Stimulated activated naive CD8-positive, alpha-beta T cell treated with anti-CD3 and anti-CD28 coated beads, Interleukin-15, amount 100 ng/mL, for 72 hours (primary cell): ENCODE measurements at regions not wholly inside any gene's neighbourhood (a gene's known extent, or its start where the extent isn't known, plus 50 kb on each side); places are given as distances from the start of the nearest gene placed in this dataset.
A peak's percentile ranks its signal among the peaks of the same experiment; 100 is the strongest.

Experiments used
- ATAC-seq: fragments of 150-1000 bp; cut with Tn5 transposase; 2 replicates; pipeline ENCODE4 v1.10.0; 2021; ENCODE audit warnings: mild to moderate bottlenecking, moderate library complexity
- DNase-seq, 2 donors: peaks; one replicate each; pipeline ENCODE4 v3.0.0; 2021 to 2022
- H3K27ac Mint-ChIP-seq, 2 donors: one replicate each; pipeline ENCODE4 v1.8.0; 2022; ENCODE audit warnings: mild to moderate bottlenecking in 2 of 2, mixed read lengths in 2 of 2, moderate library complexity in 2 of 2
- H3K27me3 Mint-ChIP-seq: one replicate; pipeline ENCODE4 v1.8.0; 2022; ENCODE audit warnings: mixed read lengths
- H3K4me1 Mint-ChIP-seq: one replicate; pipeline ENCODE4 v1.8.0; 2022; ENCODE audit warnings: mild to moderate bottlenecking, mixed read lengths
- H3K4me3 Mint-ChIP-seq, 2 donors: one replicate each; pipeline ENCODE4 v1.8.0; 2022; ENCODE audit warnings: mild to moderate bottlenecking in 2 of 2, mixed read lengths in 2 of 2, moderate library complexity in 1 of 2
- H3K9me3 Mint-ChIP-seq, 2 donors: one replicate each; pipeline ENCODE4 v1.8.0; 2022; ENCODE audit warnings: mixed read lengths in 2 of 2

DNA sequence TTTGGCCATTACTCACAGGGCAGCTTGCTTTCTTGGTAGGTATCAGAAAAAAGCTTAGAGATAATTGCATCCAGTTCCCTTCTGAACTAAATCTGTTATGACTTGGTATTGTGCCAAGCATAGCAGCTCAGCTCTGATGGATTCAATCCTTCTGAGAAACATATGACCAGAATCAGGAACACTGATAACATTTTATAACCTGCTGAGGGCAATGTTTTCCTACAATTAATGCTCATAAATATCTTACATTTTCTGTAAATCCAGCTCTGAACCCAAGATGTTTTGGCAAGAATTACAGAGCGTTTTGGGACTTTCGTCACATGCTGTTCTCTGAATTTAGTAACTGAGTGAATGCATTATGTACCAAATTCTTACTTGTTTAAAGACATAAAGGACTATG lies 167.8 kb downstream of the KIF20B start:
- H3K4me3 Mint-ChIP-seq, result no peak overlapping the region
- no peaks in the 10 kb centered on the region for H3K9me3 Mint-ChIP-seq
- H3K27me3 Mint-ChIP-seq, result peaks cover 19% of the 10 kb centered on the region
- no peaks in the 10 kb centered on the region for H3K4me1 Mint-ChIP-seq
- no peak for ATAC-seq
- H3K27ac Mint-ChIP-seq, result no peak overlapping the region
- DNase-seq, result no peak

DNA sequence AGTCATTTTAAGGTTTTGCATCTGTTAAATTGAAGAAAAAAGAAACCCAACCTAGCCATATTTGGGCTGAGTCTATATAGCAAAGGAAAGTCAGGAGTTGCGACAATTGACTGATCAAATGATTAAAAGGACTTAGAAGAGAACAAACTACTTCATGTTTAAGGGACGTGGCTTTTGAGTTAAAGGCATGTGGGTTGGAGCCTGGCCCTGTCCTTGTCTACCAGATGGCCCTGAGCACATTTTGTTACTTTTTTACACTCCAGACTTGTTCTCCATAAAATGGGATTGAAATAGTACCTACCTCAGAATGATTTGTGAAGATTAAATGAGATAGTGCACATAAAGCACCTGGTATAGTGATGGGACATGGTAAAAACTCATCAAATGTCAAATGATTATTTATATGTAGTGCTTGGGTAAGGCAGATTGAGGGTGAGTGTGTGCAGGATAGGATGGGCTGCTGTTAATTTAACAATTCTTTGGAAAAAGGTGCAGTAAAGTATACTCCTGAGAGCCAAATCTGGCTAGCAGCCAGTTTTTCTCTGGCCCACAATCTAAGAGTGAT lies 168.3 kb downstream of the KIF20B start:
- Mint-ChIP-seq H3K4me1 (no peaks in the 10 kb centered on the region), H3K27me3 (peaks cover 21% of the 10 kb centered on the region), H3K4me3 (no peak overlapping the region), H3K9me3 (no peaks in the 10 kb centered on the region), H3K27ac (no peak overlapping the region)
- ATAC-seq (no peak), DNase-seq (no peak)

DNA sequence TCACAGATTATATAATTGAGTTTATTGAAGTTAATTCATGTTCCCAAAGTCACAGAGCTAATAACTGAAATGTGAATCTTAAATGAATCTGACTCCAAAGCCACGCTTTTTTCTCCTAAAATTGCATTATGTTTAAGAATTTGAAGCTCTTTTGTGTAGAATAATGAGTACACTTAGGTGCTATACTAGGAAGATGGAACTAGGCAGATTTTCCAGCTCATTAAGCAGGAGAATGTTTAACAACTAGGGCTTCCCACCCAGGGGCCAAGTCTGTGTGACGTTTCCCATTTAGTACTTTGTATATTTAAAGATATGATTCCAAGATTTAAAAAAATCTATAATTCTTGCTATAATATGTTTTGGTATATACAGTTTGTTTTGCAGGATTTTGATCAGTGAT lies 169.5 kb downstream of the KIF20B start:
- no peak for ATAC-seq
- H3K27ac Mint-ChIP-seq, result no peak overlapping the region

GRCh38 chr10:89873055-89873454 lies 171.7 kb downstream of the KIF20B start:
- Mint-ChIP-seq H3K27ac (no peak overlapping the region), H3K27me3 (peaks cover 21% of the 10 kb centered on the region), H3K4me3 (no peak overlapping the region), H3K9me3 (no peaks in the 10 kb centered on the region), H3K4me1 (no peaks in the 10 kb centered on the region)
- no peak for ATAC-seq
- no peak for DNase-seq

More for the DNA sequence above, 169.5 kb downstream of the KIF20B start:
- H3K4me3 Mint-ChIP-seq, result no peak overlapping the region
- peaks cover 21% of the 10 kb centered on the region for H3K27me3 Mint-ChIP-seq
- no peak for DNase-seq
- no peaks in the 10 kb centered on the region for H3K9me3 Mint-ChIP-seq
- H3K4me1 Mint-ChIP-seq, result no peaks in the 10 kb centered on the region

GRCh38 chr10:89875557-89875956 lies 174.2 kb downstream of the KIF20B start:
- Mint-ChIP-seq H3K27ac (no peak overlapping the region), H3K27me3 (peaks cover 14% of the 10 kb centered on the region), H3K4me3 (no peak overlapping the region), H3K4me1 (no peaks in the 10 kb centered on the region), H3K9me3 (no peaks in the 10 kb centered on the region)
- DNase-seq (no peak), ATAC-seq (no peak)

- ATAC-seq (no peak), DNase-seq (no peak)
- Mint-ChIP-seq H3K27me3 (peaks cover 31% of the 10 kb centered on the region), H3K9me3 (peaks cover 4 to 21% of the 10 kb centered on the region in 2 donors), H3K27ac (no peak overlapping the region), H3K4me3 (no peak overlapping the region), H3K4me1 (no peaks in the 10 kb centered on the region)
Observed at GRCh38 chr10:89879121-89879520, 177.7 kb downstream of the KIF20B start.

- Mint-ChIP-seq H3K27ac (no peak overlapping the region), H3K9me3 (peaks cover 4 to 5% of the 10 kb centered on the region in 2 donors), H3K27me3 (peaks cover 20% of the 10 kb centered on the region)
Observed at GRCh38 chr10:89887406-89887805, 186.0 kb downstream of the KIF20B start.

GRCh38 chr10:89887830-89888229 lies 186.4 kb downstream of the KIF20B start:
- Mint-ChIP-seq H3K9me3 (peaks cover 0 to 1% of the 10 kb centered on the region in 2 donors), H3K27ac (no peak overlapping the region), H3K4me3 (no peak overlapping the region), H3K27me3 (peaks cover 24% of the 10 kb centered on the region), H3K4me1 (no peaks in the 10 kb centered on the region)
- DNase-seq, result no peak
- no peak for ATAC-seq

More at GRCh38 chr10:89887406-89887805, 186.0 kb downstream of the KIF20B start:
- no peaks in the 10 kb centered on the region for H3K4me1 Mint-ChIP-seq
- DNase-seq (no peak), ATAC-seq (no peak)
- H3K4me3 Mint-ChIP-seq, result no peak overlapping the region

- DNase-seq (no peak), ATAC-seq (no peak)
- Mint-ChIP-seq H3K9me3 (no peaks in the 10 kb centered on the region), H3K27me3 (peaks cover 24% of the 10 kb centered on the region), H3K27ac (no peak overlapping the region), H3K4me1 (no peaks in the 10 kb centered on the region), H3K4me3 (no peak overlapping the region)
Observed at GRCh38 chr10:89888321-89889070, 187.1 kb downstream of the KIF20B start.

DNA sequence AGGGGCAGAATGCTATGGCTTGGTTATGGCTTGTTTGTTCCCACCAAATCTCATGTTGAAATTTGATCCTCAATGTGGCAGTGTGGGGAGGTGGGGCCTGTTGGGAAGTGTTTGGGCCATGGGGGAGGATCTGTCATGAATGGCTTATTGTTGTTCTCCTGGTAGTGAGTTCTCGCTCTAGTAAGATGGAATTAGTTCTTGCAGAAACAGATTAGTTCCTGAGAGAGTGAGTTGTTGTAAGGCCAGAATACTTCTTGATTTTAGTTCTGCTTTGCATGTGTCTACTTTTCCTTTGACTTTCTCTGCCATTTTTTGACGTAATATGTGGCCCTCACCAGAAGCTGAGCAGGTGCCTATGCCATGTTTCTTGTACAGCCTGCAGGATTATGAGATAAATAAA lies 188.2 kb downstream of the KIF20B start:
- peaks cover 19% of the 10 kb centered on the region for H3K27me3 Mint-ChIP-seq
- ATAC-seq (no peak), DNase-seq (no peak)
- no peak overlapping the region for H3K27ac Mint-ChIP-seq
- no peak overlapping the region for H3K4me3 Mint-ChIP-seq
- no peaks in the 10 kb centered on the region for H3K4me1 Mint-ChIP-seq
- H3K9me3 Mint-ChIP-seq, result no peaks in the 10 kb centered on the region

GRCh38 chr10:89891006-89891535 lies 189.7 kb downstream of the KIF20B start:
- no peak for ATAC-seq
- H3K9me3 Mint-ChIP-seq, result no peaks in the 10 kb centered on the region
- no peaks in the 10 kb centered on the region for H3K4me1 Mint-ChIP-seq
- H3K4me3 Mint-ChIP-seq, result no peak overlapping the region
- no peak for DNase-seq
- no peak overlapping the region for H3K27ac Mint-ChIP-seq
- peaks cover 30% of the 10 kb centered on the region for H3K27me3 Mint-ChIP-seq

- H3K27ac Mint-ChIP-seq, result no peak overlapping the region
Observed at GRCh38 chr10:89894051-89894450, 192.7 kb downstream of the KIF20B start.

DNA sequence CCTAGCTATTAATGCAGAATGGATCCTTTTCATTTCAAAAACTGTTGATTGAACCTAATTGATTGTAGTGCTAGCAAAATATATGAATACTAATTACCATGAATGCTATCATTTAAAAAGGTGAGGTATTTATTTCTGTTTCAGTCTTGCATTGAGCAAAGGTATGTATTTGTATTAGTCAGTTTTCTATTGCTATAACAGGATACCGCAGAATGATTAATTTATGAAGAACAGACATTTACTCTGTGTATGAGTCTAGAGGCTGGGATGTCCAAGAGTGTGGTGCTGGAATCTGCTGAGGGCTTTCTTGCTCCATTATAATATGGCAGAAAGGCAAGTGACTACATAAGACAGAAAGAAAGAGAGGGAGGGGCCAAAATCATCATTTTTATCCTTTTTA lies 199.2 kb downstream of the KIF20B start:
- no peaks in the 10 kb centered on the region for H3K9me3 Mint-ChIP-seq
- H3K4me3 Mint-ChIP-seq, result no peak overlapping the region
- no peaks in the 10 kb centered on the region for H3K4me1 Mint-ChIP-seq
- DNase-seq (no peak), ATAC-seq (no peak)
- peaks cover 27% of the 10 kb centered on the region for H3K27me3 Mint-ChIP-seq
- H3K27ac Mint-ChIP-seq, result no peak overlapping the region

More at GRCh38 chr10:89894051-89894450, 192.7 kb downstream of the KIF20B start:
- H3K9me3 Mint-ChIP-seq, result no peaks in the 10 kb centered on the region
- peaks cover 41% of the 10 kb centered on the region for H3K27me3 Mint-ChIP-seq
- DNase-seq (no peak), ATAC-seq (no peak)
- no peaks in the 10 kb centered on the region for H3K4me1 Mint-ChIP-seq
- H3K4me3 Mint-ChIP-seq, result no peak overlapping the region

DNA sequence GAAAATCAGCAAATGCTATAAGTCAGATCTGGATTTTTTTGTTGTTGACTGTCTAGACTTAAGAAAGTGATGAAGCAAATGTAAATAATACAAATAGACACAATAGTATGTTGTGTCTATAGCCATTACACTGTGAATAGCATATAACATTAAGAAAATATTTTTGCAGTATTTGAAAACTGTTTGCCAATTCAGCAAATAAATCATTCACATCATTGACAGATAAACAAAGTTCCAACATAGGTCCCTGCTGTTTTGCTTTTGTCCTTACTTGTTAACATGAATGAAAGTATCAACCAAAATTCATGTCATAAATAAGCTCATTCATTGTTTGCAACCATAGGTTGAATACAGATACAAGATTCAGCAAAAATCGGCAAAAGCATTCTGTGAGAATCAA lies 200.5 kb downstream of the KIF20B start:
- Mint-ChIP-seq H3K9me3 (no peaks in the 10 kb centered on the region), H3K4me1 (no peaks in the 10 kb centered on the region), H3K27ac (no peak overlapping the region), H3K27me3 (peaks cover 14% of the 10 kb centered on the region), H3K4me3 (no peak overlapping the region)
- ATAC-seq, result no peak
- DNase-seq, result no peak

- peaks cover 24% of the 10 kb centered on the region for H3K27me3 Mint-ChIP-seq
- no peaks in the 10 kb centered on the region for H3K9me3 Mint-ChIP-seq
- H3K27ac Mint-ChIP-seq, result no peak overlapping the region
- no peak overlapping the region for H3K4me3 Mint-ChIP-seq
- DNase-seq (no peak), ATAC-seq (peak; percentile 76)
- no peaks in the 10 kb centered on the region for H3K4me1 Mint-ChIP-seq
Observed at GRCh38 chr10:89904755-89905154, 203.4 kb downstream of the KIF20B start.

DNA sequence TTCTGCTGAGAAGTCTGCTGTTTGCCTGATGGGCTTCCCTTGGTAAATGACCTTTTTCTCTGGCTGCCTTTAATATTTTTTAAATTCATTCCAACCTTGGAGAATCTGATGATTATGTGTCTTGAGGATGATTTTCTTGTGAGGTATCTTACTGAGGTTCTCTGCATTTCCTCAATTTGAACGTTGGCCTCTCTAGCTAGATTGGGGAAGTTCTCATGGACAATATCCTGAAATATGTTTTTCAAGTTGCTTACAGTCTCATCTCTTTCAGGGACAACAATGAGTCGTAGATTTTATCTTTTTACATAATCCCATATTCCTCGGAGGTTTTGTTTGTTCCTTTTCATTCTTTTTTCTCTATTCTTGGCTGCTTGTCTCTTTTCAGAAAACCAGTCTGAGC lies 208.4 kb downstream of the KIF20B start:
- H3K27ac Mint-ChIP-seq, result no peak overlapping the region
- no peaks in the 10 kb centered on the region for H3K9me3 Mint-ChIP-seq
- H3K4me1 Mint-ChIP-seq, result no peaks in the 10 kb centered on the region
- peaks cover 49% of the 10 kb centered on the region for H3K27me3 Mint-ChIP-seq
- ATAC-seq (no peak), DNase-seq (no peak)
- H3K4me3 Mint-ChIP-seq, result no peak overlapping the region
